ENCODE measurements at regions not wholly inside any gene's neighbourhood (a gene's known extent, or its start where the extent isn't known, plus 50 kb on each side); places are given as distances from the start of the nearest gene placed in this dataset.

DNA sequence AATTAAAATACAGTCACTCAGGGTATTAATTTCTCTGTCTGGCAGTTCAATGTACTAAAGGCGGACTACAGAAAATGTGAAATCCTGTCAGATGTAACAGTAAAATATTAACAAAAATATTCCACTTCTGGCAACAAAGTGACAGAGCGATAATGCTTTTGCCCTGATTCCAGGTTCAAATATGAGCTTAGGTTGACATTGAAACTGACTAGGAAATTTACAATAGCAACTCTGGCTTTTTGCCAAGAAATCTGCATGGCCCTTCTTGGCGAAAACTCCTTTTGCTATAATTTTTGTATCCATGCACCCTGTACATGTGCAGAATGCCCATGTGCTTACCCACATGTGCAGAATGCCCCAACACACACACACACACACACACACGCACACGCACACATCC, 552.2 kb downstream of the MDFIC start:
- TF ChIP-seq POLR2AphosphoS5 (IDR thresholded peaks at IDR 0.05), result no peak
- TF ChIP-seq, protein P1, sequence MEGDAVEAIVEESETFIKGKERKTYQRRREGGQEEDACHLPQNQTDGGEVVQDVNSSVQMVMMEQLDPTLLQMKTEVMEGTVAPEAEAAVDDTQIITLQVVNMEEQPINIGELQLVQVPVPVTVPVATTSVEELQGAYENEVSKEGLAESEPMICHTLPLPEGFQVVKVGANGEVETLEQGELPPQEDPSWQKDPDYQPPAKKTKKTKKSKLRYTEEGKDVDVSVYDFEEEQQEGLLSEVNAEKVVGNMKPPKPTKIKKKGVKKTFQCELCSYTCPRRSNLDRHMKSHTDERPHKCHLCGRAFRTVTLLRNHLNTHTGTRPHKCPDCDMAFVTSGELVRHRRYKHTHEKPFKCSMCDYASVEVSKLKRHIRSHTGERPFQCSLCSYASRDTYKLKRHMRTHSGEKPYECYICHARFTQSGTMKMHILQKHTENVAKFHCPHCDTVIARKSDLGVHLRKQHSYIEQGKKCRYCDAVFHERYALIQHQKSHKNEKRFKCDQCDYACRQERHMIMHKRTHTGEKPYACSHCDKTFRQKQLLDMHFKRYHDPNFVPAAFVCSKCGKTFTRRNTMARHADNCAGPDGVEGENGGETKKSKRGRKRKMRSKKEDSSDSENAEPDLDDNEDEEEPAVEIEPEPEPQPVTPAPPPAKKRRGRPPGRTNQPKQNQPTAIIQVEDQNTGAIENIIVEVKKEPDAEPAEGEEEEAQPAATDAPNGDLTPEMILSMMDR (IDR thresholded peaks at IDR 0.05), result no peak
